Karpas-422 (cell line): ENCODE measurements at regions not wholly inside any gene's neighbourhood (a gene's known extent, or its start where the extent isn't known, plus 50 kb on each side); places are given as distances from the start of the nearest gene placed in this dataset.
"Not testable (repeated sequence)": the region's sequence is repeated elsewhere in the genome, so short reads cannot be mapped to it uniquely, and the experiment has no call there.

Experiments
- DNase-seq: peaks from one replicate; pipeline ENCODE4 v3.0.0-alpha.2; 2015
- H2AFZ ChIP-seq: fragments of 200-600 bp; sonication (generic); 2 replicates; pipeline ENCODE4 v1.6.1; 2014; ENCODE audit warnings: antibody characterized with exemption, low read length, mixed read lengths
- H3K27ac ChIP-seq: fragments of 200-600 bp; sonication (generic); 2 replicates; pipeline ENCODE4 v1.5.1; 2014; ENCODE audit warnings: mild to moderate bottlenecking, low read length, moderate library complexity
- H3K27me3 ChIP-seq: fragments of 200-600 bp; sonication (generic); 2 replicates; pipeline ENCODE4 v1.6.1; 2014; ENCODE audit warnings: low read length, mixed read lengths
- H3K36me3 ChIP-seq: fragments of 200-600 bp; sonication (generic); 2 replicates; pipeline ENCODE4 v1.6.1; 2014; ENCODE audit warnings: low read length, mixed read lengths; ENCODE audit not compliant: insufficient read depth
- H3K4me1 ChIP-seq: fragments of 200-600 bp; sonication (generic); 2 replicates; pipeline ENCODE4 v1.6.1; 2014; ENCODE audit warnings: mild to moderate bottlenecking, low read length, mixed read lengths
- H3K4me2 ChIP-seq: fragments of 200-600 bp; sonication (generic); 2 replicates; pipeline ENCODE4 v1.6.1; 2014; ENCODE audit warnings: low read length, low read depth, mild to moderate bottlenecking; ENCODE audit not compliant: poor library complexity, severe bottlenecking
- H3K4me3 ChIP-seq: fragments of 200-600 bp; sonication (generic); 2 replicates; pipeline ENCODE4 v1.5.1; 2014; ENCODE audit warnings: mild to moderate bottlenecking, antibody characterized with exemption, low read length, mixed read lengths
- H3K79me2 ChIP-seq: fragments of 200-600 bp; sonication (generic); 2 replicates; pipeline ENCODE4 v1.6.1; 2014; ENCODE audit warnings: mild to moderate bottlenecking, low read length, mixed read lengths
- H3K9ac ChIP-seq: fragments of 200-600 bp; sonication (generic); 2 replicates; pipeline ENCODE4 v1.6.0; 2014; ENCODE audit warnings: low read length
- H3K9me2 ChIP-seq: fragments of 200-600 bp; sonication (generic), shearing (Covaris generic); replicated peaks from 2 replicates; pipeline ENCODE4 v1.6.0; 2014; ENCODE audit warnings: mild to moderate bottlenecking, low read length, moderate library complexity; ENCODE audit not compliant: insufficient read depth
- H3K9me3 ChIP-seq: fragments of 300-700, 200-600 bp; sonication (generic); 2 replicates; pipeline ENCODE4 v1.6.1; 2014; ENCODE audit warnings: low read length, mixed read lengths
- H4K20me1 ChIP-seq: fragments of 200-600 bp; sonication (generic); 2 replicates; pipeline ENCODE4 v1.6.1; 2014; ENCODE audit warnings: mild to moderate bottlenecking, antibody characterized with exemption, low read length, low read depth; ENCODE audit not compliant: insufficient read depth

DNA sequence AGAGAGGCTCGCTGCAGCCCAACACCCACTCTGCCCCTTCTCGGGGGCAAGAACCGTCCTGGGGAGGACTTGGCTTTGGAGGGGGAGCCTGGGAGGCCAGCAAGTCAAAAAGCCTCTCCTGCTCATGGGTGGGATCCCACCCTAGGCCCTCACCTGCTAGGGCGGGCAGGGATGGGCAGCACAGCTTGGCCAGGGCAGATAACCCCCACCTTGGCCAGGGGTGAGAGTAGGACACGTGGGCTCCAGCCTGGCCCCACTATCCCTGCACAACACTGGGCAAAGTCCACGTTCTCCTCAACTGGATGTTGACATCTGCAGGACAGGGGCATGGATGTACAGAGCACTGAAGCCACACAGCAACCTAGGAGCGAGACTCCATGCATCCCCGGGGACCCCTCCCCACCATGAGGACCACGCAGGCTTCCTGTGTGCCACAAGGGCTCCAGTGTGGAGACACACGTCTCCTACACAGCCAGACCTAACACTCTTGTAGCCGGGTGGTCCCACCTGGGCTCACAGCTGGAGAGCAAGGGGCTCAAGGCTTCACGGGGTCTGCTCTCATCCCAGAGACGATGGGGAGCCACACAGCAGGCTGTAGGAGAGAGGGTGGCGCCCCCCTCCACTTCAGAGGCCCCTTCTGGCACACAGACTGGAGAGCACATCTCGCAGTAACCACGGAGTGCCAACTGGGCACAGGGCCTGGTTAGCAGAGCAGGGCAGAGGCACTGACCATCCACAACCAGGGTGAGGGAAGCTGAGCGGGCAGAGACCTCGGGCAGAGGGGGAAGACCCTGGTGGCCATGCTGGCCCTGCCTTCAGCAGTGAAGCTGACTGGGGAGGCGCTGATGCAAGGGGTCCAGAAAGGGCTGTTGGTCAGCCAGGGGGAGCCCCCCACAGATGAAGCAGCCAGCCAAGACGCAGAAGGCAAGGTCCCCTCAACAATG lies 171.1 kb downstream of the CRYBB2 start:
- Histone ChIP-seq H3K27me3 (no peaks in the 10 kb centered on the region), H3K4me2 (no peak overlapping the region), H3K4me3 (no peak overlapping the region), H3K27ac (no peak overlapping the region), H3K79me2 (no peaks in the 10 kb centered on the region), H3K9ac (no peak overlapping the region), H3K4me1 (no peaks in the 10 kb centered on the region), H4K20me1 (peaks cover 5% of the 10 kb centered on the region; the same call in 1 of the 2 replicates), H3K9me3 (no peaks in the 10 kb centered on the region), H3K9me2 (no peaks in the 10 kb centered on the region), H2AFZ (no peak overlapping the region), H3K36me3 (no peaks in the 10 kb centered on the region)
- no peak for DNase-seq

DNA sequence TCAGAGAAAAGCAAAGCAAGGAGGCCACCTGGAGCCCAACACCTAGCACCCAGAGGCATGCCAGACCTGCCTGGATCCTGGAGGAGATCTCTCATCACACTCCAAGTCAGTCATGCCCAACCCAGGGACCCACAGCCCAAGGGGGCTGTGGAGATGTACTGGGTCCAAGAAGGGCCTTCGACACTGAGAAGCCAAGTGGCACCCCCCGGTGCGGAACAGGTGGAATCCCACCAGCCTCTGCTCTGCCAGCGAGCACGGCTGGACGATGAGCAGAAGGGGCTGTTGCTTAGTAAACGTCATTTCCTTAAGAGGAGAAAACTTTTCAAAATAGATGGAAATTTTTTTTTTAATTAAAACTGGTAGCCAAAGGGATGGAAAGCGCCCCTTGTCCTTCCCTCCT lies 171.9 kb upstream of the GRK3 start:
- Histone ChIP-seq H2AFZ (no peak overlapping the region), H3K27ac (no peak overlapping the region), H3K27me3 (no peaks in the 10 kb centered on the region), H4K20me1 (peaks cover 5% of the 10 kb centered on the region; the same call in 1 of the 2 replicates), H3K9me2 (no peaks in the 10 kb centered on the region), H3K4me1 (no peaks in the 10 kb centered on the region), H3K9me3 (no peaks in the 10 kb centered on the region), H3K79me2 (no peaks in the 10 kb centered on the region), H3K9ac (no peak overlapping the region), H3K36me3 (no peaks in the 10 kb centered on the region), H3K4me3 (no peak overlapping the region), H3K4me2 (no peak overlapping the region)
- DNase-seq: no peak

DNA sequence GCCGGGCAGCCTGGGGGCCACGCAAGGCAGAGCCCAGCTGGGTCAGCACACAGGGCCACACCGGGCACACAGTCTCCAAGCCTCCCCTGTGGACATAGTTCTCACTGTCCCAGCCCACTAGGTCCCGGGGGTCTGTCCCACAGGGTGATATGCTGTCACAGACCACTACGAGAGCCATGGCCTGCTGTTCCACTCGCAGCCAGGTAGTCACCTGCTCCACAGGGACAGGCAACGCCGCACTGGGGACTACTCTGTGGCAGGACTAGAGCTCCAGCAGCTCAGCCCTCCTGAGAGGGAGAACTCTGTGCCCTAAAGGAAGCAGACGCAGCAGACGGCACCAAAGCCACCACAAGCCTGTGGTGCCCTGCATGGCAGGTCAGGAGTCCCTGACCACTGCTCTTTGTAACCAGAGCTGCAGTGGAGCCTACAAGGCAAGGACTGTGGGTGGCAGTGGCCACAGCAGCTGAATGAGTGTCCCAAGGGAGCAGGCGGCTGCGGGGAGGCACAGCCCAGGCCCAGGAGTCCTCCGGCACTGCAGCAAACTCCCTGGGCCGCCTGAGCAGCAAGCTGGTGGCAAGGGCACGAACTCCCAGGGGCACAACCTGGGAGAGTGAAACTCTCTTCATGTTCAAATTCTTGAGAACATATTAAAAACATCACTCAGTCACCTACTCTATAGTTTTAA lies 171.2 kb upstream of the GRK3 start:
- Histone ChIP-seq H3K4me2 (no peak overlapping the region), H4K20me1 (peaks cover 5% of the 10 kb centered on the region; the same call in 1 of the 2 replicates), H3K27me3 (no peaks in the 10 kb centered on the region), H3K9me2 (no peaks in the 10 kb centered on the region), H2AFZ (no peak overlapping the region), H3K4me3 (no peak overlapping the region), H3K79me2 (no peaks in the 10 kb centered on the region), H3K27ac (no peak overlapping the region), H3K9me3 (no peaks in the 10 kb centered on the region), H3K9ac (no peak overlapping the region), H3K36me3 (no peaks in the 10 kb centered on the region), H3K4me1 (no peaks in the 10 kb centered on the region)
- DNase-seq: no peak

DNA sequence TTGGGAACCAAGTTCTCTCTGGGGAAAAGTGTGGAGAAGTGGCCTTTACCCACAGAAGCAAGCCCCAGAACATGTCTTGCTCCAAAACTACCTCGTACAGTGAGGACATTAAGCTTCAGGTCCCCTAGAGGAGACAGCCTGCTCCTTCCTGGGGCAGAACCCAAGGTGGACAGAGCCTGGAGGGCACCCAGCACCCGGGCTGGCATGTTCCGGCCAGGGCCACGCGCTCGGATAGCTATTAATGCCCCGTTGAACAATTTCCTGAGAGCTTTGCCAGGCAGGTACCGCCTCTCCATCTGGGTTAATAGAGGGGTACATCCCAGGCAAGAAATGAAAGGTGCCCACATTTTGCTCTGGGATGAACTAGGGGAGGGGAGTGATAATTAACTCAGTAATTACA lies 169.0 kb upstream of the GRK3 start:
- no peaks in the 10 kb centered on the region for H3K4me1 ChIP-seq
- H3K79me2 ChIP-seq: no peaks in the 10 kb centered on the region
- no peak overlapping the region for H3K27ac ChIP-seq
- no peak for DNase-seq
- no peak overlapping the region for H2AFZ ChIP-seq
- H3K4me2 ChIP-seq: no peak overlapping the region
- H4K20me1 ChIP-seq: no peaks in the 10 kb centered on the region; the same call in 1 of the 2 replicates
- no peaks in the 10 kb centered on the region for H3K9me3 ChIP-seq
- H3K9me2 ChIP-seq: no peaks in the 10 kb centered on the region
- H3K27me3 ChIP-seq: no peaks in the 10 kb centered on the region
- no peak overlapping the region for H3K4me3 ChIP-seq
- H3K9ac ChIP-seq: no peak overlapping the region
- H3K36me3 ChIP-seq: no peaks in the 10 kb centered on the region

DNA sequence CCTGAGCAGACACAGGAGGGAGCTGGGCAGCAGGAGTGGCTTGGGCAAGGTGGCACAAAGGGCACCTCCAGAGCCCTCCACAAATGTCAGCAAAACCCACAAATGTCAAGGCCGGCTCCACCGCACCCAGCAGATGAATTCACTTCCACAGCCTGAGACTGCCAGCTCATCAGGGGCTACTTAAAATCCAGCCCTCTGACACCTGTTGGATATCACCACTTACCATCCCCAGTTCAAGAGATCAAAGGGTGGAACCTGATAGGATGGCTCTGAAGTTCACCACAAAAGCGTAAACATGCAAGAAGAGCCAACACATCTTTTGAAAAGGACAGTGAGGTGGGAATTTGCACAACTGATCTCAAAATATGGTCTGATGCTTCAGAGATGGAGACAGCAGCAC lies 168.6 kb upstream of the GRK3 start:
- no peaks in the 10 kb centered on the region for H3K27me3 ChIP-seq
- H3K9me2 ChIP-seq: no peaks in the 10 kb centered on the region
- no peak overlapping the region for H3K4me2 ChIP-seq
- no peaks in the 10 kb centered on the region for H3K79me2 ChIP-seq
- no peaks in the 10 kb centered on the region; the same call in 1 of the 2 replicates for H4K20me1 ChIP-seq
- H3K9me3 ChIP-seq: no peaks in the 10 kb centered on the region
- no peaks in the 10 kb centered on the region for H3K4me1 ChIP-seq
- no peak for DNase-seq
- no peak overlapping the region for H2AFZ ChIP-seq
- no peak overlapping the region for H3K4me3 ChIP-seq
- no peak overlapping the region for H3K9ac ChIP-seq
- no peaks in the 10 kb centered on the region for H3K36me3 ChIP-seq
- H3K27ac ChIP-seq: no peak overlapping the region

DNA sequence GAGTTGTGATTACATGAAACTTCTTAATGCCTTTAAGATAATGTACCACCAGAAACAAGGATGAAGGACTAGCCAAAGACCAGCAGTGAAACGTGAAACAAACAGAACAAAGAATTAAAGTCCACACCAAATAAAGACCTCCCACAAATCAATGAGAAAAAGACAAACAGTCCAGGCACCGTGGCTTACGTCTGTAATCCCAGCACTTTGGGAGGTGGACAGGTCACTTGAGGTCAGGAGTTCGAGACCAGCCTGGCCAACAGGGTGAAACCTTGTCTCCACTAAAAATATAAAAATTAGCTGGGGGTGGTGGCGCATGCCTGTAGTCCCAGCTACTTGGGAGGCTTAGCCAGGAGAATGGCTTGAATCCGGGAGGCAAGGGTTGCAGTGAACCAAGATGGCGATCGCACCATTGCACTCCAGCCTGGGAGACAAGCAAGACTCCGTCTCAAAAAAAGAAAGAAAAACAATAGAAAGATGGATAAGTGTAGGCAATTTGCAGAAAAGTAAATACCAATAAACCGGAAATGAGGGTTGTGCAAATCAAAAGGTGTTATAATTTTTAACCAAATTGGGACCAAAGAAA lies 167.8 kb upstream of the GRK3 start:
- Histone ChIP-seq H2AFZ (no peak overlapping the region), H3K4me2 (no peak overlapping the region), H4K20me1 (no peaks in the 10 kb centered on the region; the same call in 1 of the 2 replicates), H3K27me3 (no peaks in the 10 kb centered on the region), H3K9ac (no peak overlapping the region), H3K4me1 (no peaks in the 10 kb centered on the region), H3K4me3 (no peak overlapping the region), H3K36me3 (no peaks in the 10 kb centered on the region), H3K27ac (no peak overlapping the region), H3K9me3 (no peaks in the 10 kb centered on the region), H3K9me2 (no peaks in the 10 kb centered on the region), H3K79me2 (no peaks in the 10 kb centered on the region)
- no peak for DNase-seq

DNA sequence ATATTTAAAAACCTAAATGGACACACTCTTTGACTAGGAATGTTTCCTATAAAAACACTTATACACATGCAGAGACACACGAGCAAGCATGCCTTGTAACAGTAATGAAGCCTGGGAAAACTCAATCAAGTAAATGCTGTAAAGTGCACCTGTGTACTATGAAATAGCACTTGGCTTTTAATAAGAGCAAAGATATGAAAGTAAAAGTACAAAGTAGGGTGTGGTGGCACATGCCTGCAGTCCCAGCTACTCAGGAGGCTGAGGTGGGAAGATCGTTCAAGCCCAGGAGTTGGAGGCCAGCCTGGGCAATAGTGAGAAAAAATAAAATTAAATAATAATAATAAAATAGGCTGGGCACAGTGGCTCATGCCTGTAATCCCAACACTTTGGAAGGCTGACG lies 166.9 kb upstream of the GRK3 start:
- Histone ChIP-seq H3K4me1 (no peaks in the 10 kb centered on the region), H3K4me3 (no peak overlapping the region), H3K4me2 (no peak overlapping the region), H3K79me2 (no peaks in the 10 kb centered on the region), H3K36me3 (no peaks in the 10 kb centered on the region), H2AFZ (no peak overlapping the region), H3K9me2 (no peaks in the 10 kb centered on the region), H3K9me3 (no peaks in the 10 kb centered on the region), H3K27ac (no peak overlapping the region), H4K20me1 (peaks cover 6% of the 10 kb centered on the region; the same call in 1 of the 2 replicates), H3K27me3 (no peaks in the 10 kb centered on the region), H3K9ac (no peak overlapping the region)
- no peak for DNase-seq

DNA sequence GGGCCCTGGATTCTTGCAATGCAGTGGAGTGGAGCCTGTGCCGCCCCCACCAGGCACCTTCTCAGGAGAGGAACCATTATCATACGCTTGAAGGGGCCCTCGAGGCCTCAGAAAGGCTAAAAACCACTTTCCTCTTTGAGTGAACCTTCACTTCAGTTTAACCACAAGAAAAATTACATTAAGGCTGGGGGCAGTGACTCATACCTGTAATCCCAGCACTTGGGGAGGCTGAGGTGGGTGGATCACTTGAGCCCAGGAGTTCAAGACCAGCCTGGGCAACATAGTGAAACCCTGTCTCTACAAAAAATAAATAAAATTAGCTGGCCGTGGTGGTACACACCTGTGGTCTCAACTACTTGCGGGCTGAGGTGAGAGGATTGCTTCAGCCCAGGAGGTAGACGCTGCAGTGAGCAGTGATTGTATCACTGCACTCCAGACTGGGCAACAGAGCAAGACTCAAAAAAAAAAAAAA lies 165.8 kb upstream of the GRK3 start:
- H3K27ac ChIP-seq, DNase-seq, H3K36me3 ChIP-seq, H3K9me2 ChIP-seq, H3K27me3 ChIP-seq, H3K9ac ChIP-seq, H3K9me3 ChIP-seq, H2AFZ ChIP-seq, H3K4me3 ChIP-seq, H3K4me2 ChIP-seq, H3K4me1 ChIP-seq, H3K79me2 ChIP-seq, H4K20me1 ChIP-seq: not testable (repeated sequence)
